MM.1S (cell line): ENCODE measurements at regions not wholly inside any gene's neighbourhood (a gene's known extent, or its start where the extent isn't known, plus 50 kb on each side); places are given as distances from the start of the nearest gene placed in this dataset.

Experiments
- DNase-seq: peaks from one replicate; pipeline ENCODE4 v3.0.0-alpha.2; 2015
- H2AFZ ChIP-seq: fragments of 300-600 bp; sonication (generic); 2 replicates; pipeline ENCODE4 v1.6.0; 2016; ENCODE audit warnings: antibody characterized with exemption, low read length
- H3F3A ChIP-seq: fragments of 300-600 bp; sonication (generic); 2 replicates; pipeline ENCODE4 v1.6.1; 2016; ENCODE audit warnings: mild to moderate bottlenecking, antibody characterized with exemption, low read length, moderate library complexity, mixed read lengths; ENCODE audit not compliant: insufficient read depth
- H3K27ac ChIP-seq: fragments of 300-600 bp; sonication (generic); 2 replicates; pipeline ENCODE4 v1.5.1; 2016; ENCODE audit warnings: mild to moderate bottlenecking, low read length
- H3K27me3 ChIP-seq: fragments of 300-600 bp; sonication (generic); replicated peaks from 2 replicates; pipeline ENCODE4 v1.6.0; 2016; ENCODE audit warnings: low read length; ENCODE audit not compliant: insufficient read depth
- H3K36me3 ChIP-seq: fragments of 300-600 bp; sonication (generic); replicated peaks from 2 replicates; pipeline ENCODE4 v1.6.1; 2016; ENCODE audit warnings: mild to moderate bottlenecking, low read length, mixed read lengths; ENCODE audit not compliant: insufficient read depth
- H3K4me1 ChIP-seq: fragments of 300-600 bp; sonication (generic); 2 replicates; pipeline ENCODE4 v1.6.1; 2016; ENCODE audit warnings: low read length, mixed read lengths
- H3K4me2 ChIP-seq: fragments of 300-600 bp; sonication (generic); 2 replicates; pipeline ENCODE4 v1.6.0; 2016; ENCODE audit warnings: low read depth, low read length
- H3K4me3 ChIP-seq: fragments of 300-600 bp; sonication (generic); 2 replicates; pipeline ENCODE4 v1.5.1; 2016; ENCODE audit warnings: low read length, mixed read lengths
- H3K79me2 ChIP-seq: fragments of 300-600 bp; sonication (generic); 2 replicates; pipeline ENCODE4 v1.6.1; 2016; ENCODE audit warnings: mixed run types, low read length, mixed read lengths
- H3K9ac ChIP-seq: fragments of 300-600 bp; sonication (generic); 2 replicates; pipeline ENCODE4 v1.6.1; 2016; ENCODE audit warnings: low read length, mixed read lengths
- H3K9me2 ChIP-seq: fragments of 300-600 bp; sonication (generic); replicated peaks from 2 replicates; pipeline ENCODE4 v1.6.1; 2016; ENCODE audit warnings: mild to moderate bottlenecking, low read length, mixed read lengths; ENCODE audit not compliant: insufficient read depth
- H3K9me3 ChIP-seq: fragments of 300-600 bp; sonication (generic); replicated peaks from 2 replicates; pipeline ENCODE4 v1.6.1; 2016; ENCODE audit warnings: mild to moderate bottlenecking, low read length, mixed read lengths; ENCODE audit not compliant: insufficient read depth
- H4K20me1 ChIP-seq: fragments of 300-600 bp; sonication (generic); 2 replicates; pipeline ENCODE4 v1.6.1; 2016; ENCODE audit warnings: mild to moderate bottlenecking, low read length, moderate library complexity, mixed read lengths; ENCODE audit not compliant: insufficient read depth
- CTCF ChIP-seq: fragments of 300-600 bp; sonication (generic); IDR thresholded peaks from 2 replicates; pipeline ENCODE4 v1.5.1; 2016; ENCODE audit warnings: antibody characterized with exemption, low read length, mixed read lengths
- EZH2 ChIP-seq: fragments of 300-600 bp; sonication (generic); optimal IDR thresholded peaks from 2 replicates; pipeline ENCODE3; 2017; ENCODE audit warnings: low read depth, mild to moderate bottlenecking, antibody characterized with exemption, low read length, mixed read lengths
- EZH2phosphoT487 ChIP-seq: fragments of 300-600 bp; sonication (generic); IDR thresholded peaks from 2 replicates; pipeline ENCODE4 v1.6.1; 2018; ENCODE audit warnings: antibody characterized with exemption, low read length

GRCh38 chr14:42671636-42672035 is 1065.0 kb downstream of the LRFN5 start:
- no peak for TF ChIP-seq EZH2
- TF ChIP-seq CTCF = no peak
- TF ChIP-seq EZH2phosphoT487 = no peak
- H3F3A ChIP-seq = no peaks in the 10 kb centered on the region
- H3K4me2 ChIP-seq = no peak overlapping the region
- no peaks in the 10 kb centered on the region for H3K4me1 ChIP-seq
- no peak overlapping the region for H3K27ac ChIP-seq
- H3K9me2 ChIP-seq = no peaks in the 10 kb centered on the region
- no peaks in the 10 kb centered on the region for H3K79me2 ChIP-seq
- H3K4me3 ChIP-seq = no peak overlapping the region
- H2AFZ ChIP-seq = no peak overlapping the region
- no peaks in the 10 kb centered on the region for H4K20me1 ChIP-seq
- H3K9me3 ChIP-seq = no peaks in the 10 kb centered on the region
- H3K36me3 ChIP-seq = no peaks in the 10 kb centered on the region
- no peak overlapping the region for H3K9ac ChIP-seq
- H3K27me3 ChIP-seq = no peaks in the 10 kb centered on the region
- no peak for DNase-seq

DNA sequence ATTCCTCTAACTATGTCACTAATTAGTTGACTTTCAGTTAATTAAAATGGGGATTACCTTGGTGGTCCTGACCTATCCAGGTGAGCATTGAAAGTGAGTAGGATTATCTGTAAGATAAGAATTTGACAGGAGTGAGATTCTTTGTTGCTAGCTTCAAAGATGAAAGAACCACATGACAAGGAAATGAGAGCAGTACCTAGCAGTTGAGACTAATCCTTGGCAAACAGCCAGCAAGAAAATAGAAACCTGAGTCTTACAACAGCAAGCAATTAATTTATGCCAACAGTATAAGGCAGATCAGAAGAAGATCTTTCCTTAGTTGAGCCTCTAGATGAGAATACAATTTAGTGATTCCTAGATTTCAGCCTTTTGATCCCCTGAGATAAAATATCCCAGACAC is 1058.4 kb downstream of the LRFN5 start:
- Histone ChIP-seq H3K9ac (no peak overlapping the region), H3K27me3 (no peaks in the 10 kb centered on the region), H3K9me2 (no peaks in the 10 kb centered on the region), H3K27ac (no peak overlapping the region), H3K4me1 (no peaks in the 10 kb centered on the region), H3F3A (no peaks in the 10 kb centered on the region), H3K36me3 (no peaks in the 10 kb centered on the region), H3K4me2 (no peak overlapping the region), H2AFZ (no peak overlapping the region), H3K4me3 (no peak overlapping the region), H3K9me3 (no peaks in the 10 kb centered on the region), H4K20me1 (no peaks in the 10 kb centered on the region), H3K79me2 (no peaks in the 10 kb centered on the region)
- peak; percentile 69 for DNase-seq
- TF ChIP-seq EZH2phosphoT487 (no peak), EZH2 (no peak), CTCF (no peak)

DNA sequence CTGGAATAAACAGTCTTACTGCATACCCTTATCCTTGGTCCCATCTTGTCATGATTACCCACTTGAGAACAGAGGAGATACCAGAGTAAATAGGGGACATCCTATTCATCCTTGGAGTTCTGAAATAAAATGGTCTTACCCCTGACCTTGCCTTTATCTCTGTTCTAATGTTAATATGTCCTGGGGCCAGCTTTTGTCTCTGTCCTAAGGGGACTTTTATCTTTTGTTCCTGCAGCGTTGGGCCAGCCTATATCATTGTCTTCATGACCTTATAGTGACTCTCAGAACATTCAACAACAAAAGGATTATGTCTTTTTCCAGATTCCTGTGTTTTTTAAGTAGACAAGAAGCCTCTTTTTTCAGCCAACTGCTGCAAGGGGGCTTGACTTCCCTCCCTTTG is 1057.5 kb downstream of the LRFN5 start:
- H3K79me2 ChIP-seq = no peaks in the 10 kb centered on the region
- no peak for DNase-seq

More for the DNA sequence above, 1057.5 kb downstream of the LRFN5 start:
- H2AFZ ChIP-seq = no peak overlapping the region
- no peak overlapping the region for H3K27ac ChIP-seq
- H3K4me2 ChIP-seq = no peak overlapping the region
- TF ChIP-seq CTCF (no peak), EZH2 (no peak), EZH2phosphoT487 (no peak)
- H3K4me3 ChIP-seq = no peak overlapping the region
- H3K36me3 ChIP-seq = no peaks in the 10 kb centered on the region
- no peaks in the 10 kb centered on the region for H3K9me3 ChIP-seq
- no peaks in the 10 kb centered on the region for H3F3A ChIP-seq
- H4K20me1 ChIP-seq = no peaks in the 10 kb centered on the region
- H3K9me2 ChIP-seq = no peaks in the 10 kb centered on the region
- H3K27me3 ChIP-seq = no peaks in the 10 kb centered on the region
- H3K4me1 ChIP-seq = no peaks in the 10 kb centered on the region
- H3K9ac ChIP-seq = no peak overlapping the region
